Fibroblast of skin of back (primary cell): ENCODE measurements at regions not wholly inside any gene's neighbourhood (a gene's known extent, or its start where the extent isn't known, plus 50 kb on each side); places are given as distances from the start of the nearest gene placed in this dataset.
"Not testable (repeated sequence)": the region's sequence is repeated elsewhere in the genome, so short reads cannot be mapped to it uniquely, and the experiment has no call there.

ENCODE experiments used
- DNase-seq: peaks from one replicate; pipeline ENCODE4 v3.0.0-alpha.2; 2013

DNA sequence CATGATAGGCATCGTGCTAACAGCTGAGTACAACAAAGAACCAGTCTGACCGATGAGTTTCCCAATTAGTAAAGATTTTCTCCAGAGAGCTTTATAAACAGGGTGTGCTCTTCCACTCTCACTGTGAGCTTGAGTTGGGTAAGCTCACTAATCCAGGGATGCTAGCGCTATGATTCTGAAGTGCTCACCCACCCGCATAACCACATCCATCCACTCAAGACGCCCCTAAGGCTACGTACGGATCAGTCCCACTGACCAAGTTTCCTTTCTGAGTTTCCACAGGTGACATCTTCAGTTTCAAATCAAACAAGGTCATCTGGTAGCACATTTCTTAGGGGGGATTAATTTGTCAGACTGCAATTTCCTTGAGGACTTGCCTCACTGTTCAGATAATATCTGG, 141.1 kb upstream of the ABI3BP start:
- DNase-seq, result no peak

GRCh38 chr3:101133652-101134051, 140.4 kb upstream of the ABI3BP start:
- no peak for DNase-seq

GRCh38 chr3:101133197-101133596, 140.0 kb upstream of the ABI3BP start:
- DNase-seq, result not testable (repeated sequence)

DNA sequence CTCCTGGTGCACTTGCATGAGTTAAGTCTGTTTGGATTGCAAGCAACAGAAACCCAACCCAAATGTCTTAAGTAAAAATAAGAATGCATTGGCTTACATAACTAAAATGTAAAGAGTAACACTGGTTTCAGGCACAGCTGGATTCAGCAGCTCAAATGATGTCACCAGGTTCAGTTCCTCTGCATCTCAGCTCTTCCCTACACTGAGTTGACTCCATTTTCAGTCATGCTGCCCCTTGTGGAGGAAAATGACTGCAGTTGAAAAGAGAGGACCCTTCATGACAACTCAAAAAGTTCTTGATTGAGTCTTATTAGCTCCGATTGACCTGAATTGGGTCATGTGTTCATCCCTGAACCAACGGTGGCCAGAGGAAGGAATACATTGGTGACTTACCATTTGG, 138.5 kb upstream of the ABI3BP start:
- DNase-seq, result no peak

DNA sequence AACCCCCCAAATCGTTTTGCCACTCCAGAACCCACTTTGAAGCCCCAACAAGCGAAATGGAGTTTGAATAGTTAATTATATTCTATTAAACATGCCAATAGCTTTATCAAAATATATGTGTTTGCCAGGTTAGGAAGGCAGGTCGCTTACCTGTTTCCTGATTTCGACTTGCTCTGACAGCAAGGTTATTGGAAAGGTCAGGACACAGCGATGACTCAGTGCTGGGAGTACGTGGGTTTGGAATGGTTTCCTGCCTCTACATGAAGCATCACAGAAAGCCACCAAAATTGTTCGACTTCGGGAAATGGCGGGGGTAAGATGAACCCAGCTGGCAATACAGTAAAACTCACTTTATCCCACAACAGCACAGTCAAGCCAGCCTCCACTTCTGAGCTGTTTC, 135.6 kb upstream of the ABI3BP start:
- DNase-seq, result no peak

GRCh38 chr3:101128001-101128400, 134.8 kb upstream of the ABI3BP start:
- DNase-seq, result no peak

DNA sequence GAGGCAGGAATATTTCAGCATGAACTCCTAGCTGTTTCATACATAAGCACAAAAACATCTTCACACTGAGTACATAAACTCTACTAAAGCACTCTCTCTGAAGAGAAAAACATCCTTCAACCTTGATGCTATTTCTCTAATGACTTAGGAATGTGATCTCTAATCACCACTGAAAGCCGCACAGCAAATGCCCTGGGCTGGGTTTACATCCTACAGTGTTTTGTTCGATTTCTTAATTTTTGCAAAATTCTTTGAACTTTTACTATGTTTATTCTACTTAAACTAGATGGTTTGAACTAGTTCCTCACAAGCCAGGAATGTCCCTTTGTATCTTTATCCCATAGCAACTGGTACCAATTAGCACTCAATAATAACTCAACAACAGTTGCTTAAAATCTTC, 130.9 kb upstream of the ABI3BP start:
- peak; percentile 22 for DNase-seq

DNA sequence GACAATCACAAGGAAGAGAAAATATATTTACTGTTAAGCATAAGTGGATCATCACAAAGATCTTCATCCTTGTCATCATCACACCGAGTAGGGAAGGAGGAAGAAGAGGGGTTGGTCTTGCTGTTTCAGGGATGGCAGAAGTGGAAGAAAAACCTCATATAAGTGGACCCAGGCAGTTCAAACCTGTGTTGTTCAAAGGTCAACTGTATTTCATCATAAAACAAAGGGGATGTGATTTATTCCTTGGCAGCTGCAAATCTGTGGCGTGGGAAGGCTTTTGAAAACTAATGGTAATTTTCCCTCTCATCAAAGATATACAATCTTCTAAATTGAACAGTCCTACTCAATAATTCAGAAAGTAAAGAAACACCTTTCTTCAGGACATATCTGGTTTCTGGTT, 129.9 kb upstream of the ABI3BP start:
- no peak for DNase-seq

DNA sequence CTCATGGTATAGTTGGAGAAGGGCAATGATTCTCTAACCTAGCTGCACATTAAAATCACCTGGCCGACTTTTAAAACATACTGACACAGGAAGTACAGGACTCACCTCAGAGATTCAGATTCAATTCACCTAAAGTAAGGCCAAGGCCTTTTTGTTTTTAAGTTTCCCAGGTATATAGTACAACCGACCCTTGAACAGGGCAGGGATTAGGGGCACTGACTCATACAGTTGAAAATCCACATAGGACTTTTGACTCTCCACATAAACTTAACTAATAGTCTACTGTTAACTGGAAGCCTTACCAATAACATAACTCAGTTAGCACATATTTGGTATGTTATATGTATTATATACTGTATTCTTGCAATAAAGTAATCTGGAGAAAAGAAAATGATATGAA, 129.5 kb upstream of the ABI3BP start:
- DNase-seq, result no peak

GRCh38 chr3:101120039-101120438, 126.8 kb upstream of the ABI3BP start:
- no peak for DNase-seq

- DNase-seq, result peak; percentile 79
These were observed 126.3 kb upstream of the ABI3BP start for GRCh38 chr3:101119535-101119934.

DNA sequence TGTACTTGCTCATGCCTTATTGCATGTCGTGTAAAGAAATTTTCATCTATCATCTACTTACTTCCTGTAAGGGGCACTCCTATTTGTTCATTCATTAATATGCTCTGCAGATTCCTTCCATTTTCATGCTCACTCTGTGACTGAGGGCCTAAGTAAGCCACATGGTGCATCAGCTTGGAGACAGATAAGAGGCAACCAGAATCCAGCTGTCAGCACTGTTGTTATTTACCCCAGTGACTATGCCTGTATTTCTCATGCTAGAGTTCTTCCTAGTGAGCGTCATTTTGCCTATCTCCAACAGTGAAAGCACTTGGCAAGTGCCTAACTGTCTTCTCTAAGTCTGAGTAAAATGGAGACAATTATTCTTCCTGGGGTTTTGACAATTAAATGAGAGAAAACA, 124.8 kb upstream of the ABI3BP start:
- DNase-seq, result no peak

- DNase-seq, result no peak
These were observed 124.2 kb upstream of the ABI3BP start for GRCh38 chr3:101117465-101117864.

GRCh38 chr3:101110295-101110694, 117.1 kb upstream of the ABI3BP start:
- not testable (repeated sequence) for DNase-seq

GRCh38 chr3:101104321-101104720, 111.1 kb upstream of the ABI3BP start:
- DNase-seq, result no peak

DNA sequence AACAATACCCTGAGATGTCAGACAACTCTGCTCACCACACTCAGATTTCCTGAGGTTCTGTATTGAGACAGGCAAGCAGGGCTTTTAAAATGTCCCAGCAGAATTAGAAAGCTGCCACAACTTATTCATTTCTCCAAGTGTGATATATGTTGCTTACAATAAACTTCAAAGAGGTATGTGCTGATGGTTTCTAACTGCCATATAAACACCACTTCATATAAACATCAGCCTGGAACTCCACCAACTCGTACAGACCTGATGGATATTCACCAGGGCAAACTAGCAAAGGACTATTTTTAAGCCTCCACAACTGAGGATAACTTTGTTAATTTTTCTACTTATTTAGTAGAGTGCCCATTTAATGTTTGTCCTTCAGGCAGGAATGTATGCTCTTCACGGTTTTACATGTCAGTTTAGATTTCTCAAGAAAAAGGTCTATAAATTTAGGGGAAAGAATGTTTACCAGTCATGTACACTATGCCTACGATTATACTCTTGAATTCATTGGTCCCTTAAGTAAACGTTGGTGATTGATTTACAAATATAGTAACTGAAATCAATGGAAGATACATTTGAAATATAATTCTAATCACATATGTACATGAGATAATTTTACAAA, 109.6 kb upstream of the ABI3BP start:
- no peak for DNase-seq

DNA sequence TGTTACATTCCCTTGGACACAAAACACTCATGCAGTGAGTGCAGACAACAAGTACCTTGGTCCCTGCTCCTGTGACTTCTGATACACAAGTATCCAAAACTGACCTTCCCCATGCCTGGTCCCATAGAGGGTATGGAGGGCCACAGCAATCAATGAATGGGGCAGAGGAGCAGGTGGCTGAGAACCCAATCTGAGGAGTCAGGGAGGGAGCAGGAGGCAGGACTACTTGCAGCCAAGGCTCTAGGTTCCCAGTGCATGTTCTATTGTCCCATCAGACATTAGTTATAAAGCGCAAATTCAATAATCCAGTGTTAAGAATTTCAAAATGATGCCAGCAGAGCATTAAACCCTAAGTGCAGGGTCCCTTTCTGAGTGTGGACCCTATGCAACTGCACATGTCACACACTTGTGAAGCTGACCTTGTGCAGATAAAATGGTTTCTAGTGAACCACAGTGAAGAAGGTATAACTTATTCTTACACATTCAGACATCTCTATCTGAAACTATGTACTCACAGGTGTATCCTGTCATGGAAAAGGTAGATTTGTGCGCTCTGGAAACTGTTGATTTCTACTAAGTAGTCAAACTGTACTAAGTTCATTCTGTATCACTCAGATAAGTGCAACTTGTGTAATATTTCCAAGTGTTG, 107.3 kb upstream of the ABI3BP start:
- no peak for DNase-seq

DNA sequence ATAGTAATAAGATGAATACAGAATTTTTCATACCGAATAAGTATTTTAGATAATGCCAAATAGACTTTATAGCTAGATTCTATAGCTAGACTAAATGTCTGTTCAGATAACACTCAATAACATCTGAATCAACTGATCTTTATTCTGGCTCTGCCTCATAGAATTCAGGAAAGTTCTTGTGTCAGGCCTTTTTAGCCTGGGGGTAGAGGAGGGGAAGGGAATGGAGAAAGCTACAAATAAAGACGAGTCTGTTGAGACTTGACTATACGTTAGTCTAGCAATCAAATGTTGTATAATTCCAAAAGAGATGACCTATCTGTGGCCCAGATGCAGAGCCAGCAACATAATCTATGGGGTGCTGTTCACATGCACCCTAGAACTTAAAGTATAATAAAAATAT, 106.6 kb upstream of the ABI3BP start:
- no peak for DNase-seq

- DNase-seq, result no peak
These were observed 103.2 kb upstream of the ABI3BP start for GRCh38 chr3:101096444-101096843.

GRCh38 chr3:101095693-101096430, 102.6 kb upstream of the ABI3BP start:
- DNase-seq, result peak; percentile 56

GRCh38 chr3:101091489-101091888, 98.3 kb upstream of the ABI3BP start:
- peak; percentile 30 for DNase-seq

DNA sequence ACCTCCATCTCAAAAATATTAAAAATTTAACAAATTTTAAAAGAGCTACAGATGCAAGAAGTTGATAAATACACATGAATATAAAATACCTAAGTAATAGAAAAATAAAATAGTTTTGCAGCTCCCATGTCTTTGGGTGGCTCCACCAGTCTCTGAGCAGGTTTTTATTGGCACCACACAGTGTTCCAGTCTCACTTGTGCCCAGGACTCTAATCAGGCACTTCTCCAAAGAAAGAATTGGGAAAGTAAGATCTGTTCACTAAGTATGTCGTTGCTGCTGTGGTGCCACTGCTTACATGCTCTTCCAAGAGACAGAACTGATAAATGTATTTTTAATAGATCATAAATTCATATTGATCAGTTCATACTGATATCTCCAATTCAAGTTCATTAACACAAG, 92.5 kb upstream of the ABI3BP start:
- no peak for DNase-seq

- no peak for DNase-seq
These were observed 91.2 kb upstream of the ABI3BP start for GRCh38 chr3:101084404-101084803.

GRCh38 chr3:101081999-101082398, 88.8 kb upstream of the ABI3BP start:
- DNase-seq, result no peak
